NOMO-1 treated with dmso at 0.1 percent for 144 hours (cell line): ENCODE measurements at regions not wholly inside any gene's neighbourhood (a gene's known extent, or its start where the extent isn't known, plus 50 kb on each side); places are given as distances from the start of the nearest gene placed in this dataset.

Experiments used
- DNase-seq: peaks from one replicate; lab custom pipeline; 2025; ENCODE audit not compliant: unreplicated experiment; lab: John Stamatoyannopoulos, UW

DNA sequence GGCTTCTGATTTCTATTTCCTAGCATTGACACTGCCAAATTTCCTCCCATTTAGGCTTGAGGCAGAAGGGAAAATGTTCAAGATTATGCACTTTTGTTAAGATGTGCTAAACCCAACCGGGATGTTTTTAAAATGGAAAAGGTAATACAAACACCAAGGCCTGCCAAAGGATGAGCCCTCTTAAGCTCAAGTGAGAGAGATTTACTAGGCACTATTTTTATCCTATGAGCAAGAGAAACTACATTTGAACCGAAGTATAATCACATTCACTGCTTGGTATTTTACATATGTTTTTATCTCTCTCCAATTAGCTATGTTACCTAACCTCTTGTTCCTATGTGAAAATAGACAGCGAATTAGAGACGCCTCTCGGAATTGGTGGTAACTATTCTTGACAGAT is 295.8 kb downstream of the GABRB3 start:
- DNase-seq: no peak

- no peak for DNase-seq
These were observed 297.3 kb downstream of the GABRB3 start for GRCh38 chr15:26475554-26475953.

DNA sequence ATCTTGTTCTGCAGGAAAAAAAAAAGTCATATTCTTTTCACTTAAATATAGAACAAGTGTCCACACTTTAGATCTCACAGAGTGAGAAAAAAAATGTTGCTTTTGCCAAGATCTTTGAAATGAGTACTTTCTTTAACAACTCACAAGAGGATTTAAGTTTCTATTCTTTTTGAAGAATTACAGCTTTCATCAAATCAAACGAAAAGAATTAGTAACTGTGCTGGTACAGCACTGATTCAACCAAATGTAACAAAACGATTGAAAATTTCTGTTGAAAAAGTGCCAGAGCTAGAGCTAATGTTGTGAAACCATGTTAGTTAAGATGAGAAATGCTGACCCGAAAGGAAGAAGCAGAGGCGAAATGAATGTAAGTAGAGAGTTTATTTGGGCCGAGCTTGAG is 300.2 kb downstream of the GABRB3 start:
- no peak for DNase-seq

- DNase-seq: no peak
These were observed 310.8 kb downstream of the GABRB3 start for GRCh38 chr15:26461847-26462608.

DNA sequence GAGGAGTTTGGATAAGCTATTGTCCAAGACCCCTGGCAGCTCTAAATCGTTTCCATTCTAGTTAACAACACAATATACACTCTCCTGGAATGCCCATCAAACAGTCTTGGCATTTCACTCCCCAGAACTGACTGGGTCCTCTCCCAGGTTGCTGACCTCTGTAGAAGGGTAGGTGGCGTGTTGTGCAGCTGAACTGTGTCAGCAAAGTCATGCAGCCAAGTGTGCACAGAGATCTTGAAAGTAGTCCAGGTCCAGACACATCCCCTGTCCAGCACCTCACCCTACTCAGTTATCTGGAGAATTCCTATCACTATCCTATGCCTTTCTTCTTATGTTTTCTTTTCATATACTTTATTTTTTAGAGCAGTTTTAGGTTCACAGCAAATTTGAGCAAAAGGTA is 312.7 kb downstream of the GABRB3 start:
- no peak for DNase-seq

GRCh38 chr15:26455828-26456227 is 317.0 kb downstream of the GABRB3 start:
- no peak for DNase-seq

GRCh38 chr15:26453914-26454313 is 319.0 kb downstream of the GABRB3 start:
- DNase-seq: no peak

DNA sequence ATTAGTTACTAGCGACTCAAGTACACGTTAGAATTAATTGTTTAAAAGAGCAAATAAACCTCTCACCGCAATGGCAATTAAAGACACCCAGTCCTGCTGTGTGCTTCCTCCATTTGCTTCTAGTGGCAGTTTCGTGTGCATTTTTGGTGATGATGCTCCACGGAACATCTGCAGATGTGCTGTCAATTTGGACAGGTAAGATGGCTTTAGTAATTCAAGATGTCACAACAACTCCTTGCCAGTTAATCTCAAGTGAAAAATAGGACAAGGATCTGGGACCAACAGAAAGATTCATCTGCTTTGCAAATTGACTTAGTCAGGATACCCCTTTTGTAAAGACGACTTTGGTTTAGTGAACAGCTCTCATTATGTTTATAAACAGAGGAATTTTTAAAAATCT is 320.9 kb downstream of the GABRB3 start:
- DNase-seq: no peak

DNA sequence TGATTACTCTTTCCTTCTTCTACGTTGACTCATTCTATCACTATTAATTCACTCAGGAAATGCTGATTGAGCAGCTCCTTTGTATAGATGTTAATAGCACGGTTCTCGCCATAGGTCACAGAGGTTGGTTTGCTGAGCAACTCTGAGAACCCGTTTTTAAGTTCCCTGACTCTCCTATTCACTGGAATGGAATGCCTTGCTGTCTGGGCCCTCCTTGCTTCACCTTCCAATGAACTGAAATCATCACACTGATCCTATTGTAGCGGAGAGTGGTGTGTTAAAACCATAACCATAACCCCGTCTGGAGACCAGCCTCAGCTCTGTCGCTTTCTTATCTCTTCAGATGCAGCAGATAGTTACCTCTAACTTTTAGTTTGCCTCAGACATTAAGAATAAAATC is 323.6 kb downstream of the GABRB3 start:
- DNase-seq: no peak

DNA sequence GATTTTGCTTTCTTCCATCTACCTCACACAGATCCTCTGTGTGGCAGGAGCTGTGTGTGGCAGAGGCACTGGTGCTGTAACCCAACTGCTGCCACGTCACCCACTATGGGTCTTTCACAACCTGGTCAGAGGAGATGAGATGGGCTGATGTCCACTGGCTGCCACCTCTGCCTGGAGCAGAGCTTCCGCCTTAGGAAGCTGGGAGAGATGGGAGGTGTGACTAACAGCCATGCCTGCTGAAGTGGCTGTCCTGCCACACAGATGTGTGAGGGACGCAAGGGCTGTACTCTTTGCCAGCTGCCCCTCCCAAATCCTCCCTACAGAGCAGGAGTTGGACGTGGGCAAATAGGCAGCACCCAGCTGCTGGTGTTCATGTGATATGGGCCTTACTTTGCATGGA is 329.5 kb downstream of the GABRB3 start:
- no peak for DNase-seq

DNA sequence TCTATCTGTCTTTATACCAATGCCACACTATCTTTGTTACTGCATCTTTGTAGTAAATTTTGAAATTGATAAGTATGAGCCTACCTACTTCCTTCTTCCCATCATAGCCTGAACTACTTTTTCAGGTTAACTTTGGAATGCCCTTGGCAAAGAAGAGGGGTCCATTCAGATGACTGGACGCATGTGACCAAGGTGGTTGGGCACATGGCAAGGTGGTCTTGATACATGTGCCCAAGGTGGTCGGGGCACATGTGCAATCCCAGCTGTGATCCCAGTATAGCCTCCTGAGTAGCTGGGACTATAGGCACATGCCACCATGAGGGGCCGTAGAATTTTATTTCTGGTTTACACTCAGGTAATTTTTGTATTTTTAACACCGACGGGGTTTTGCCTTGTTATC is 330.2 kb downstream of the GABRB3 start:
- no peak for DNase-seq

GRCh38 chr15:26439681-26440080 is 333.2 kb downstream of the GABRB3 start:
- DNase-seq: no peak

DNA sequence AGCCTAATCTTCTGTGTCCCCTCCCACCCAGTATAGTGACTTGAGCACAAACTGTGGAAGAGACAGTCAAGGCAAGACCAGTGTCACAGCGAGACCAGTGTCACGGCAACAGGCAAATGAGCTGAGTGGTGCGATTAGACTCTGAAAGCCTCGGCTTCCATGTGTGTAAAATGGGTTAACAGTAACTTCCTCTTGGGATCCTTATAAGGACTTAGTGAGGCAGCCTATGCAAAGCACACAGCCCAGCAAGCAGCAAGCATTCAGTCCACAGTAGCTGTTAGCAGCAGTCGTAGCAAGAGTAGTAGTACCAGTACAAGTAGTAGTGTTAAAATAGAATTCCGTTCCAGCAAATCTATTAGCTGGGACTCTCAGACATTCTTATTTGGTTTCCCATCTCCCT is 334.1 kb downstream of the GABRB3 start:
- DNase-seq: no peak

GRCh38 chr15:26438316-26438715 is 334.6 kb downstream of the GABRB3 start:
- DNase-seq: no peak

- no peak for DNase-seq
These were observed 339.0 kb downstream of the GABRB3 start for GRCh38 chr15:26433818-26434217.

DNA sequence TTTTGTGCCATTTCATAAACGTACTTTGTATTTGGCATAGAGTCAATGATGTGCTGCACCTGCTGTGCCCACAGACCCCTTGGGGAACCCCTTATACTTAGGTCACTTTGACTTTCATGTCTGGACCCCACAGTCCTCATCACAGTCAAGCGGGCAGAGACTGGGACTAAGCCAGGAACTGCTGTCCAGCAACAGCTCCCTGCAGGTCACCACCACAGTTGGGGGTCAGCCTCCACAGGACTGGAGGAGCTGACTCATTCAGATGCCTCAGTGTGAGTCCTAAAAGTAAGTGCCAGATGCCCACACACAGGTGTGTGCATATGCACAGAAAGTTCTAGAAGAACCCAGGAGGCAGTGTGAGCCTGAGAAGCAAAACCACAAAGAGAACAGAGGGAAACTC is 339.8 kb downstream of the GABRB3 start:
- no peak for DNase-seq

GRCh38 chr15:26421065-26421464 is 351.8 kb downstream of the GABRB3 start:
- no peak for DNase-seq

GRCh38 chr15:26395624-26396023 is 377.2 kb downstream of the GABRB3 start:
- no peak for DNase-seq

- DNase-seq: no peak
These were observed 378.1 kb downstream of the GABRB3 start for GRCh38 chr15:26394801-26395200.

GRCh38 chr15:26392956-26393355 is 379.9 kb downstream of the GABRB3 start:
- DNase-seq: no peak

DNA sequence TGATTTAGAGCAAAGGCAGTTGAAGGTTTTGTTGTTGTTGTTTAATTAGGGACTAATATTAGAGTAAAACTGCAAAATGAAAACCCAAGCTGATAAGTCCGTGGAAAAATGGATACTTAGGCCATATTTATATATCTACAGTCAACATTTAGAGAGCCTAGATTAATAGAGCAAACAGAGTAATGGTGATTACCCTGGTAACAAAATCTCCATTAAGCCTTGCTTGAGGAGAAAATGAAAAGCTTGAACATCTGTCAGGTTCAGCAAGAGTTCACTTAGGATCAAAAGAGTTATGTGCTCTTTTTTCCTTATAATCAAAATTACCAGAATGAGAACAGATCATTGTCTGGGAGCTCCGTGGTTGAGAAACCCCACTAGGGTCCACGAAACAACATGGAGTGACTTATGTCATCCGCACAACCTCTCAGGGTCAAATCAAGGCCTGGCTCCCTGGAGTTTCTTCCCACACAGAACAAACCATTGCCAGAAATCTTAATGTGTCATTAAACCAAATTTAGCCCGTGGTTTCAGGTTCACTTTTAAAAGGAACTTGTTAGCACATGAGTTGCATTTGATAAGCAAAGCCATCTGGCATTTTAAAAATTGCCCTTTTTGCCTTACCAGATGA is 381.2 kb downstream of the GABRB3 start:
- no peak for DNase-seq

- no peak for DNase-seq
These were observed 390.3 kb downstream of the GABRB3 start for GRCh38 chr15:26382444-26383072.
